Mammary epithelial cell (primary cell): ENCODE measurements at regions not wholly inside any gene's neighbourhood (a gene's known extent, or its start where the extent isn't known, plus 50 kb on each side); places are given as distances from the start of the nearest gene placed in this dataset.

Experiments
- CTCF ChIP-seq, 2 donors: IDR thresholded peaks in 1 of 2; conservative IDR thresholded peaks in 1 of 2; 2 replicates each; pipeline ENCODE4 v1.5.1; 2011 to 2012; ENCODE audit warnings: inconsistent platforms in 2 of 2, low read length in 2 of 2, mild to moderate bottlenecking in 2 of 2, control low read depth in 1 of 2, low read depth in 1 of 2; ENCODE audit not compliant: insufficient read depth in 1 of 2; ENCODE audit errors: extremely low read depth in 1 of 2
- EZH2 ChIP-seq: IDR thresholded peaks from 2 replicates; pipeline ENCODE4 v1.6.1; 2012; ENCODE audit warnings: low read length, inconsistent platforms, borderline replicate concordance

GRCh38 chr1:187947359-187947758, 1118.6 kb downstream of the PLA2G4A start:
- TF ChIP-seq CTCF (conservative IDR thresholded peaks at IDR 0.05 in 1 of 2, IDR thresholded peaks at IDR 0.05 in 1 of 2; ENCODE audit: extremely low read depth in 1 of 2, insufficient read depth in 1 of 2, low read depth in 1 of 2, low read length in 2 of 2): no peak
- no peak for TF ChIP-seq EZH2
